GM12878 (cell line): ENCODE measurements at regions not wholly inside any gene's neighbourhood (a gene's known extent, or its start where the extent isn't known, plus 50 kb on each side); places are given as distances from the start of the nearest gene placed in this dataset.

ENCODE experiments used
- FOXM1 ChIP-seq: IDR thresholded peaks from 2 replicates; pipeline ENCODE4 v1.6.1; 2012; ENCODE audit warnings: low read depth, mild to moderate bottlenecking, inconsistent platforms, low read length, moderate library complexity
- POLR2A ChIP-seq: IDR thresholded peaks from 2 replicates; pipeline ENCODE4 v1.6.1; 2011; ENCODE audit warnings: low read depth, mild to moderate bottlenecking, low read length
- SUZ12 ChIP-seq: fragments of 200-600 bp; sonication (generic); IDR thresholded peaks from one replicate; pipeline ENCODE4 v1.6.1; 2018; ENCODE audit warnings: antibody characterized with exemption, mild to moderate bottlenecking; ENCODE audit not compliant: unreplicated experiment

GRCh38 chr2:8500124-8501054 lies 181.5 kb upstream of the ID2 start:
- TF ChIP-seq POLR2A (no peak), SUZ12 (no peak), FOXM1 (no peak)
